ENCODE measurements at regions not wholly inside any gene's neighbourhood (a gene's known extent, or its start where the extent isn't known, plus 50 kb on each side); places are given as distances from the start of the nearest gene placed in this dataset.

- TF ChIP-seq, protein P1, sequence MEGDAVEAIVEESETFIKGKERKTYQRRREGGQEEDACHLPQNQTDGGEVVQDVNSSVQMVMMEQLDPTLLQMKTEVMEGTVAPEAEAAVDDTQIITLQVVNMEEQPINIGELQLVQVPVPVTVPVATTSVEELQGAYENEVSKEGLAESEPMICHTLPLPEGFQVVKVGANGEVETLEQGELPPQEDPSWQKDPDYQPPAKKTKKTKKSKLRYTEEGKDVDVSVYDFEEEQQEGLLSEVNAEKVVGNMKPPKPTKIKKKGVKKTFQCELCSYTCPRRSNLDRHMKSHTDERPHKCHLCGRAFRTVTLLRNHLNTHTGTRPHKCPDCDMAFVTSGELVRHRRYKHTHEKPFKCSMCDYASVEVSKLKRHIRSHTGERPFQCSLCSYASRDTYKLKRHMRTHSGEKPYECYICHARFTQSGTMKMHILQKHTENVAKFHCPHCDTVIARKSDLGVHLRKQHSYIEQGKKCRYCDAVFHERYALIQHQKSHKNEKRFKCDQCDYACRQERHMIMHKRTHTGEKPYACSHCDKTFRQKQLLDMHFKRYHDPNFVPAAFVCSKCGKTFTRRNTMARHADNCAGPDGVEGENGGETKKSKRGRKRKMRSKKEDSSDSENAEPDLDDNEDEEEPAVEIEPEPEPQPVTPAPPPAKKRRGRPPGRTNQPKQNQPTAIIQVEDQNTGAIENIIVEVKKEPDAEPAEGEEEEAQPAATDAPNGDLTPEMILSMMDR (IDR thresholded peaks at IDR 0.05; ENCODE audit: low read depth, low read length): no peak
- H3K27ac ChIP-seq: no peak overlapping the region
- H3K9me3 ChIP-seq (ENCODE audit: severe bottlenecking): no peaks in the 10 kb centered on the region
- no peaks in the 10 kb centered on the region for H3K27me3 ChIP-seq (ENCODE audit: insufficient read depth, low read depth, severe bottlenecking)
- H3K4me3 ChIP-seq (ENCODE audit: low read depth, low read length): no peak overlapping the region
- no peak for DNase-seq
- no peaks in the 10 kb centered on the region for H3K36me3 ChIP-seq
Observed at GRCh38 chr6:115362234-115362633, 698.5 kb downstream of the FRK start.

DNA sequence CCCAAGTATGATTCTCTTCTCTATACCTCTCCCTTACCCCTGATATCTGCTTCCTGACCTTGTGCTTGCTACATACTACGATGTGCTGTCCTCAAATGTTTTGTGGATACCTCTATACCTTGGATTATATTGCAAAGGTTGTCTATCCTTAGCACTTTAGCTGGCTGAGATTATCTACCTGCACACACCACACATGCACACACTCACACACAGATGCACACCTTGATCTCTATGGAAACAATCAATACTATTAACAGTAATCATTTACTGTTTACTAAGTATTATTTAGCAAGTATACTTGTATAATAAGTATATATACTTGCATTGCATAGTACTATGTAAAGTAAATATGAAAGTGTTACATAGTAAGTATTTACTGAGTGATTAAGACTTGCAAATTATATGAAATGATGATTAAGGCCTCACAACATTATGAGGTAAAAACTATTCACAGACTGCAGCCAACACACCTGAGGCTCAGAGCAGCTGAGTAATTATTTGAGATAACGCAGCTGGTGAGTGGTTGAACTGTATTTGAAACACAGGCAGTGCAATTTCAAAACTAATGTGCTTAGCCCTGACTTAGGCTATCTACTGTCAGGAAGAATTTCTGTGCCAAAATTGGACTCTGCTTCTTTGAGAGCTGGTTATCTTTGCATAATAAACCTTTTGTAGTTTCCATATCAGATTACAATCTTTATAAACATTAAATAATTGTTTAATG, 699.9 kb downstream of the FRK start:
- H3K4me3 ChIP-seq (ENCODE audit: low read depth, low read length): no peak overlapping the region
- no peak overlapping the region for H3K27ac ChIP-seq
- H3K27me3 ChIP-seq (ENCODE audit: insufficient read depth, low read depth, severe bottlenecking): no peaks in the 10 kb centered on the region
- no peak for DNase-seq
- TF ChIP-seq, protein P1 (IDR thresholded peaks at IDR 0.05; ENCODE audit: low read depth, low read length): no peak
- H3K36me3 ChIP-seq: no peaks in the 10 kb centered on the region
- H3K9me3 ChIP-seq (ENCODE audit: severe bottlenecking): no peaks in the 10 kb centered on the region

GRCh38 chr6:115358616-115359015, 702.1 kb downstream of the FRK start:
- DNase-seq: no peak
- H3K36me3 ChIP-seq: no peaks in the 10 kb centered on the region
- no peak overlapping the region for H3K27ac ChIP-seq
- H3K4me3 ChIP-seq (ENCODE audit: low read depth, low read length): no peak overlapping the region
- TF ChIP-seq, protein P1 (IDR thresholded peaks at IDR 0.05; ENCODE audit: low read depth, low read length): no peak
- H3K9me3 ChIP-seq (ENCODE audit: severe bottlenecking): no peaks in the 10 kb centered on the region
- no peaks in the 10 kb centered on the region for H3K27me3 ChIP-seq (ENCODE audit: insufficient read depth, low read depth, severe bottlenecking)

GRCh38 chr6:115356371-115356770, 704.3 kb downstream of the FRK start:
- TF ChIP-seq, protein P1 (IDR thresholded peaks at IDR 0.05; ENCODE audit: low read depth, low read length): no peak
- H3K4me3 ChIP-seq (ENCODE audit: low read depth, low read length): no peak overlapping the region
- H3K27ac ChIP-seq: no peak overlapping the region
- H3K9me3 ChIP-seq (ENCODE audit: severe bottlenecking): no peaks in the 10 kb centered on the region
- H3K27me3 ChIP-seq (ENCODE audit: insufficient read depth, low read depth, severe bottlenecking): no peaks in the 10 kb centered on the region
- no peak for DNase-seq
- H3K36me3 ChIP-seq: no peaks in the 10 kb centered on the region

DNA sequence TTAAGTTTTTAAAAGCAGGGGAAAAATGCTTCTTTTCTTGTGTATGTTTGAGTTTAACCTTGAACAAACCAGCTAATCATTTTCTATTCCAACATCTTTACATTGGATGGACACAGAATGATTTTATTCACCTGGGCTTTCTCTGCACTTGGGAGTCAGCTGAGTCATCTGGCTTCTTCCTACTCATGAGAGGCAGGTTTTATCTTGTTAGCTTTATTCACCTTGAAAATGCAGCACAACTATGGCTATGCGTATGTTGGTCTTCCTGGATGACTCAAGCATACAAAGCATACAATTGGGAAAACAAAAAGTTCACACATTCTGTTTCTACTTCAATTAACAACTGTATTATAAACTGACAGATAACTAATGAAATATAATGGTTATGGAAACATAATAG, 737.7 kb downstream of the FRK start:
- no peak overlapping the region for H3K27ac ChIP-seq
- no peak overlapping the region for H3K4me3 ChIP-seq (ENCODE audit: low read depth, low read length)
- H3K36me3 ChIP-seq: no peaks in the 10 kb centered on the region
- TF ChIP-seq, protein P1 (IDR thresholded peaks at IDR 0.05; ENCODE audit: low read depth, low read length): no peak
- no peaks in the 10 kb centered on the region for H3K9me3 ChIP-seq (ENCODE audit: severe bottlenecking)
- DNase-seq: no peak
- H3K27me3 ChIP-seq (ENCODE audit: insufficient read depth, low read depth, severe bottlenecking): no peaks in the 10 kb centered on the region

GRCh38 chr6:115319823-115320222, 740.9 kb downstream of the FRK start:
- DNase-seq: no peak
- H3K36me3 ChIP-seq: no peaks in the 10 kb centered on the region
- no peaks in the 10 kb centered on the region for H3K27me3 ChIP-seq (ENCODE audit: insufficient read depth, low read depth, severe bottlenecking)
- no peak overlapping the region for H3K4me3 ChIP-seq (ENCODE audit: low read depth, low read length)
- TF ChIP-seq, protein P1 (IDR thresholded peaks at IDR 0.05; ENCODE audit: low read depth, low read length): no peak
- H3K27ac ChIP-seq: no peak overlapping the region
- H3K9me3 ChIP-seq (ENCODE audit: severe bottlenecking): no peaks in the 10 kb centered on the region

All from WERI-Rb-1 (cell line).